B cell (primary cell): ENCODE measurements at regions not wholly inside any gene's neighbourhood (a gene's known extent, or its start where the extent isn't known, plus 50 kb on each side); places are given as distances from the start of the nearest gene placed in this dataset.

Experiments used
- EZH2 ChIP-seq: IDR thresholded peaks from 2 replicates; pipeline ENCODE4 v1.6.1; 2012; ENCODE audit warnings: borderline replicate concordance, low read depth, mild to moderate bottlenecking, moderate library complexity, low read length; ENCODE audit not compliant: insufficient read depth, poor library complexity, severe bottlenecking
- TF ChIP-seq, protein P1 (sequence below): fragments of 200-600 bp; IDR thresholded peaks from one replicate; pipeline ENCODE4 v1.8.0; 2022; ENCODE audit warnings: antibody characterized with exemption, mild to moderate bottlenecking

DNA sequence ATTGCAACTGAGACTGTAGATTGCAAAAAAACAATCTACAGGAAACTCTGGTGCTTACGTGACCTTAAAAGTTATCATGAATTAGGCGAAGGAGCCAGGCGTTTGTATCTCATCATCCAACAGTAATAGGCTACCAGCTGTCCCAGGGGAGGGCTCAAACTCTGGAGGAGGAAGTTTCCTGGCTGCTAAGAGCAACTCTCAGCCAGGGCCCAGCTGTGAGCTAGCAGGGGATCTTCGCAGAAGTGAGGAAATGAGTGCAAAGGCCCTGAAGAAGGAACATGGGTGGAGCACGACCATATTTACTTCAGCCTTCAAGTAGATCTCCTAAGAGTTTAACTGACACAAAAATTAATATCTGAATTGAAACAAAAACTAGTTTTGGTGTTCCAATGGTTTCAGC is 686.9 kb upstream of the MAP3K7 start:
- TF ChIP-seq, protein P1, sequence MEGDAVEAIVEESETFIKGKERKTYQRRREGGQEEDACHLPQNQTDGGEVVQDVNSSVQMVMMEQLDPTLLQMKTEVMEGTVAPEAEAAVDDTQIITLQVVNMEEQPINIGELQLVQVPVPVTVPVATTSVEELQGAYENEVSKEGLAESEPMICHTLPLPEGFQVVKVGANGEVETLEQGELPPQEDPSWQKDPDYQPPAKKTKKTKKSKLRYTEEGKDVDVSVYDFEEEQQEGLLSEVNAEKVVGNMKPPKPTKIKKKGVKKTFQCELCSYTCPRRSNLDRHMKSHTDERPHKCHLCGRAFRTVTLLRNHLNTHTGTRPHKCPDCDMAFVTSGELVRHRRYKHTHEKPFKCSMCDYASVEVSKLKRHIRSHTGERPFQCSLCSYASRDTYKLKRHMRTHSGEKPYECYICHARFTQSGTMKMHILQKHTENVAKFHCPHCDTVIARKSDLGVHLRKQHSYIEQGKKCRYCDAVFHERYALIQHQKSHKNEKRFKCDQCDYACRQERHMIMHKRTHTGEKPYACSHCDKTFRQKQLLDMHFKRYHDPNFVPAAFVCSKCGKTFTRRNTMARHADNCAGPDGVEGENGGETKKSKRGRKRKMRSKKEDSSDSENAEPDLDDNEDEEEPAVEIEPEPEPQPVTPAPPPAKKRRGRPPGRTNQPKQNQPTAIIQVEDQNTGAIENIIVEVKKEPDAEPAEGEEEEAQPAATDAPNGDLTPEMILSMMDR, result no peak
- TF ChIP-seq EZH2, result no peak
